SK-N-SH treated with all-trans-retinoic acid at 6 μM for 48 hours (cell line): ENCODE measurements at regions not wholly inside any gene's neighbourhood (a gene's known extent, or its start where the extent isn't known, plus 50 kb on each side); places are given as distances from the start of the nearest gene placed in this dataset.

ENCODE experiments used
- CREB5 ChIP-seq: fragments of 250-450 bp; sonication (Bioruptor Pico); IDR thresholded peaks from 2 replicates; pipeline ENCODE4 v1.5.1; 2020; ENCODE audit warnings: low read depth, mild to moderate bottlenecking, moderate library complexity
- ESRRG ChIP-seq: fragments of 250-450 bp; sonication (Bioruptor Pico); IDR thresholded peaks from 2 replicates; pipeline ENCODE4 v1.6.1; 2021; ENCODE audit warnings: mild to moderate bottlenecking
- ISL1 ChIP-seq: fragments of 250-450 bp; sonication (Bioruptor Pico); IDR thresholded peaks from 2 replicates; pipeline ENCODE4 v2.1.2; 2022; ENCODE audit warnings: mild to moderate bottlenecking, moderate library complexity
- PATZ1 ChIP-seq: fragments of 250-450 bp; sonication (Bioruptor Pico); IDR thresholded peaks from 2 replicates; pipeline ENCODE4 v1.8.0; 2020; ENCODE audit warnings: mild to moderate bottlenecking, moderate library complexity, borderline replicate concordance
- POU6F1 ChIP-seq: fragments of 250-450 bp; sonication (Bioruptor Pico); IDR thresholded peaks from 2 replicates; pipeline ENCODE4 v1.8.0; 2021; ENCODE audit warnings: low read depth, mild to moderate bottlenecking, moderate library complexity, borderline replicate concordance
- RARB ChIP-seq: fragments of 250-450 bp; sonication (Bioruptor Pico); IDR thresholded peaks from 2 replicates; pipeline ENCODE4 v1.8.0; 2021; ENCODE audit warnings: mild to moderate bottlenecking, moderate library complexity
- TOX ChIP-seq: fragments of 250-450 bp; sonication (Bioruptor Pico); IDR thresholded peaks from 2 replicates; pipeline ENCODE4 v1.8.0; 2021; ENCODE audit warnings: mild to moderate bottlenecking, moderate library complexity, borderline replicate concordance

- TF ChIP-seq ESRRG (CRISPR knock-in tag) (no peak), POU6F1 (no peak), TOX (no peak), ISL1 (no peak), RARB (no peak), PATZ1 (CRISPR knock-in tag) (no peak), CREB5 (CRISPR knock-in tag) (no peak)
Measured at GRCh38 chr20:56689852-56690485, 60.9 kb downstream of the TFAP2C start.
